Esophagus muscularis mucosa (tissue), 4 donors: ENCODE measurements at regions not wholly inside any gene's neighbourhood (a gene's known extent, or its start where the extent isn't known, plus 50 kb on each side); places are given as distances from the start of the nearest gene placed in this dataset.

Experiments
- DNase-seq: peaks from one replicate; pipeline ENCODE4 v3.0.0-alpha.2; 2017; ENCODE audit errors: extremely low spot score
- H3K27ac ChIP-seq, 4 donors: fragments of 200-600 bp; sonication (generic); replicated peaks in 1 of 4; 1 replicate in 3 of 4; 2 replicates in 1 of 4; pipeline ENCODE4 v1.5.1; 2016 to 2019; ENCODE audit warnings: mild to moderate bottlenecking in 1 of 4
- H3K27me3 ChIP-seq, 4 donors: fragments of 200-600 bp; sonication (generic); one replicate each; pipeline versions ENCODE4 v1.5.1 to v1.6.0; 2016 to 2019
- H3K36me3 ChIP-seq, 4 donors: fragments of 200-600 bp; sonication (generic); one replicate each; pipeline ENCODE4 v1.5.1; 2016 to 2019
- H3K4me1 ChIP-seq, 4 donors: fragments of 200-600 bp; sonication (generic); one replicate each; pipeline ENCODE4 v1.5.1; 2016 to 2019
- H3K4me3 ChIP-seq, 4 donors: fragments of 200-600 bp; sonication (generic); 1 replicate in 2 of 4; 2 replicates in 2 of 4; pipeline ENCODE4 v1.5.1; 2016 to 2019; ENCODE audit warnings: mild to moderate bottlenecking in 4 of 4, moderate library complexity in 1 of 4
- H3K9me3 ChIP-seq, 4 donors: fragments of 200-600 bp; sonication (generic); 1 replicate in 3 of 4; 2 replicates in 1 of 4; pipeline ENCODE4 v1.5.1; 2016 to 2019
- EP300 ChIP-seq: sonication (generic); formaldehyde crosslinking; IDR thresholded peaks from one replicate; pipeline ENCODE4 v1.6.1; 2017; ENCODE audit warnings: antibody characterized with exemption
- POLR2A ChIP-seq: fragments of 450-650 bp; IDR thresholded peaks from one replicate; pipeline ENCODE4 v1.6.1; 2017; ENCODE audit warnings: antibody characterized with exemption, moderate library complexity, mild to moderate bottlenecking, low read depth
- POLR2AphosphoS5 ChIP-seq, 2 donors: sonication (generic); formaldehyde crosslinking; IDR thresholded peaks; one replicate each; pipeline ENCODE4 v1.6.1; 2017; ENCODE audit warnings: antibody characterized with exemption in 2 of 2
- WGBS: methylation state at CpG from one replicate; pipeline ENCODE4 v1.1.5; 2018; 5-methylcytosine and 5-hydroxymethylcytosine counted together
- intact Hi-C: fragments of 100-400 bp; cut with DNase I; formaldehyde crosslinking; loops from one replicate; pipeline ENCODE4 v1.15.1; 2023
- TF ChIP-seq, protein P1 (sequence below), 3 experiments: fragments of 200-600 bp in 2 of 3; fragments of 450-650 bp in 1 of 3; sonication (generic) in 2 of 3; IDR thresholded peaks; one replicate each; pipeline ENCODE4 v1.5.1; 2017 to 2019; ENCODE audit warnings: antibody characterized with exemption in 3 of 3, mild to moderate bottlenecking in 2 of 3, moderate library complexity in 1 of 3

DNA sequence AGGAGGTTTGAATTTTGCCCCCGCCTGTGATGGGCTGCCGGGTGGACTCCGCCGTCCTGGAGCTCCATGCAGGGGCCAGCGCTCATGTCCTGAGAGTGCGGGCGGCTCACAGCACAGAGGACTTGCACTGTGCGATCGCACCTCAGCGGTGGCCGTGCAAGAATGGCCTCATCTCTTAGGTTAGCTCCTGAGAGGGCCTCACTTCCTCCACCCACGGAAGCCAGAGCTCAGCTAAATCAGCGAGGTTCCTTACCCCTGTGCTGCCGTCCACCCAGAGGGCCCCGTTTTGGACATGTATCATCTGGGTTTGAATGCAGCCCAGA is 72.0 kb upstream of the PCSK6 start:
- intact Hi-C loops = no loop called here
- TF ChIP-seq POLR2A (no peak), EP300 (no peak), POLR2AphosphoS5 (IDR thresholded peaks at IDR 0.05) (no peak)
- TF ChIP-seq, protein P1, sequence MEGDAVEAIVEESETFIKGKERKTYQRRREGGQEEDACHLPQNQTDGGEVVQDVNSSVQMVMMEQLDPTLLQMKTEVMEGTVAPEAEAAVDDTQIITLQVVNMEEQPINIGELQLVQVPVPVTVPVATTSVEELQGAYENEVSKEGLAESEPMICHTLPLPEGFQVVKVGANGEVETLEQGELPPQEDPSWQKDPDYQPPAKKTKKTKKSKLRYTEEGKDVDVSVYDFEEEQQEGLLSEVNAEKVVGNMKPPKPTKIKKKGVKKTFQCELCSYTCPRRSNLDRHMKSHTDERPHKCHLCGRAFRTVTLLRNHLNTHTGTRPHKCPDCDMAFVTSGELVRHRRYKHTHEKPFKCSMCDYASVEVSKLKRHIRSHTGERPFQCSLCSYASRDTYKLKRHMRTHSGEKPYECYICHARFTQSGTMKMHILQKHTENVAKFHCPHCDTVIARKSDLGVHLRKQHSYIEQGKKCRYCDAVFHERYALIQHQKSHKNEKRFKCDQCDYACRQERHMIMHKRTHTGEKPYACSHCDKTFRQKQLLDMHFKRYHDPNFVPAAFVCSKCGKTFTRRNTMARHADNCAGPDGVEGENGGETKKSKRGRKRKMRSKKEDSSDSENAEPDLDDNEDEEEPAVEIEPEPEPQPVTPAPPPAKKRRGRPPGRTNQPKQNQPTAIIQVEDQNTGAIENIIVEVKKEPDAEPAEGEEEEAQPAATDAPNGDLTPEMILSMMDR (IDR thresholded peaks at IDR 0.05) = no peak

DNA sequence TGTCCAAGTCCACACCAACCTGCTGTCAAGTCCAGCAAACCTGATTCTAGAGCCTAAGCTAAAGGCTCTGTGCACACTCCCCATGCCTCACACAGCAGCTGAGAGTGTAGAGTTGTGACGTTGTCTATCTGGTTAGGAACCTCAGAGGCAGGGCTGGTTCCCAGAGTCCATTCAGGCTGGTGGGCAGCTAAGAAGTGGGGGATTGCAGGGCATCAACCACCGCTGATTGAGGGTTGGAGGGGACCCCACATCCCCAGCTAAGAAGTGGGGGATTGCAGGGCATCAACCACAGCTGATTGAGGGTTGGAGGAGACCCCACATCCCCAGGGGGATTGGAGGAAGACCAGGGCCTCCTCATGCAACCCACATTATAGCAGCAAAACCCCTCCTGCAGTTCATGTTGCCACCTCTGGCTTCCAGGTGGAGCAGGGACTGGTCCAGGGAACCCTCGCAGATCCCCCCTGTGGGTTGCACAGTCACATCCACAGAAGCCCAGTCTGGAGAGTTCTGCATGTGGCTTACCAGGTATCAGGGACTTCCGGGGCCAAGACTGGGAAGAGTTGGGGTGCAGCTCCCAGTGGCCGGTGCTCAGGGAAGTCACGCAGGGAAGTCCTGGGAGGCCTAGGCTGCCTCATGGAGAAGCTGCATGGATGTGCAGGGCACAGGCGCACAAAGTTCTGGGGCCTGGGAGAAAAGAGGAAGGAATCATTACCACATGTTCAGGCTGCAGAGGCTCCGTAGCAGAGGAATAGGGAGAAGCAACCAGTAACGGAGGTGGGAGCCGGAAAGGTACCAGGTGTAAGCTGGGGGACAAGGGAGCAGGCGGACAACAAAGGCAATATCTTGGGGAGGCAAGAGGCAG is 71.4 kb upstream of the PCSK6 start:
- Histone ChIP-seq H3K36me3 (no peaks in the 10 kb centered on the region), H3K4me1 (no peaks in the 10 kb centered on the region), H3K4me3 (no peak overlapping the region), H3K27me3 (peaks cover 0 to 8% (median 0%) of the 10 kb centered on the region in 4 donors), H3K27ac (no peak overlapping the region), H3K9me3 (no peaks in the 10 kb centered on the region)
- 88% methylated on average over 9 of the region's 11 CpGs for WGBS
- intact Hi-C loops = no loop called here
- TF ChIP-seq EP300 = no peak
- TF ChIP-seq, protein P1 (IDR thresholded peaks at IDR 0.05) = no peak
- TF ChIP-seq POLR2AphosphoS5 (IDR thresholded peaks at IDR 0.05) = no peak
- TF ChIP-seq POLR2A = no peak
- peak; percentile 78 for DNase-seq

More for the DNA sequence above, 72.0 kb upstream of the PCSK6 start:
- peak; percentile 57 for DNase-seq
- no peak overlapping the region for H3K27ac ChIP-seq
- peaks cover 0 to 9% (median 0%) of the 10 kb centered on the region in 4 donors for H3K27me3 ChIP-seq
- no peaks in the 10 kb centered on the region for H3K4me1 ChIP-seq
- no peak overlapping the region for H3K4me3 ChIP-seq
- WGBS = 82% methylated on average over 5 of the region's 15 CpGs
- no peaks in the 10 kb centered on the region for H3K9me3 ChIP-seq
- H3K36me3 ChIP-seq = no peaks in the 10 kb centered on the region

- intact Hi-C loops = no loop called here
- no peaks in the 10 kb centered on the region for H3K36me3 ChIP-seq
- H3K4me1 ChIP-seq = no peaks in the 10 kb centered on the region
- no peak overlapping the region for H3K4me3 ChIP-seq
- H3K27ac ChIP-seq = no peak overlapping the region
- peaks cover 0 to 5% (median 0%) of the 10 kb centered on the region in 4 donors for H3K27me3 ChIP-seq
- DNase-seq = no peak
- TF ChIP-seq POLR2AphosphoS5 (IDR thresholded peaks at IDR 0.05) = no peak
- TF ChIP-seq EP300 = no peak
- no peak for TF ChIP-seq POLR2A
- TF ChIP-seq, protein P1 (IDR thresholded peaks at IDR 0.05) = no peak
- no peaks in the 10 kb centered on the region for H3K9me3 ChIP-seq
- 47% methylated on average over 6 of the region's 6 CpGs for WGBS
Measured at GRCh38 chr15:101559952-101560351, 70.4 kb upstream of the PCSK6 start.

GRCh38 chr15:101558221-101558941 is 68.9 kb upstream of the PCSK6 start:
- TF ChIP-seq POLR2A = no peak
- no peak for TF ChIP-seq POLR2AphosphoS5 (IDR thresholded peaks at IDR 0.05)
- no peak for TF ChIP-seq EP300
- TF ChIP-seq, protein P1 (IDR thresholded peaks at IDR 0.05) = no peak
- Histone ChIP-seq H3K9me3 (no peaks in the 10 kb centered on the region), H3K4me3 (no peak overlapping the region), H3K27ac (no peak overlapping the region), H3K36me3 (no peaks in the 10 kb centered on the region), H3K27me3 (peaks cover 0 to 5% (median 0%) of the 10 kb centered on the region in 4 donors), H3K4me1 (peaks cover 0 to 15% (median 12%) of the 10 kb centered on the region in 4 donors)
- intact Hi-C loops = no loop called here
- 73% methylated on average over 12 of the region's 12 CpGs for WGBS
- no peak for DNase-seq
